Gastroesophageal sphincter (tissue), 4 donors: ENCODE measurements at regions not wholly inside any gene's neighbourhood (a gene's known extent, or its start where the extent isn't known, plus 50 kb on each side); places are given as distances from the start of the nearest gene placed in this dataset.

Experiments
- ATAC-seq: fragments of 150-250 bp; one replicate; pipeline ENCODE4 v1.9.1; 2016; ENCODE audit warnings: mild to moderate bottlenecking, moderate library complexity
- H3K27ac ChIP-seq, 4 donors: fragments of 200-600 bp; sonication (generic) in 3 of 4; 1 replicate in 3 of 4; 2 replicates in 1 of 4; pipeline ENCODE4 v1.5.1; 2016 to 2019
- H3K27me3 ChIP-seq: fragments of 200-600 bp; sonication (generic); one replicate; pipeline ENCODE4 v1.5.1; 2019
- H3K36me3 ChIP-seq, 2 donors: fragments of 200-600 bp; sonication (generic); one replicate each; pipeline ENCODE4 v1.5.1; 2019; ENCODE audit warnings: control low read depth in 1 of 2
- H3K4me1 ChIP-seq, 3 donors: fragments of 200-600 bp; sonication (generic); 1 replicate in 2 of 3; 2 replicates in 1 of 3; pipeline ENCODE4 v1.5.1; 2016 to 2019; ENCODE audit warnings: control low read depth in 2 of 3
- H3K4me3 ChIP-seq, 2 donors: fragments of 200-600 bp; sonication (generic); one replicate each; pipeline ENCODE4 v1.5.1; 2019; ENCODE audit warnings: mild to moderate bottlenecking in 1 of 2, moderate library complexity in 1 of 2
- H3K9me3 ChIP-seq, 3 donors: fragments of 200-600 bp; sonication (generic); one replicate each; pipeline ENCODE4 v1.5.1; 2017 to 2019; ENCODE audit warnings: control low read depth in 2 of 3
- CTCF ChIP-seq, 4 experiments: fragments of 200-600 bp in 2 of 4; fragments of 450-650 bp in 2 of 4; sonication (generic) in 1 of 4; IDR thresholded peaks; one replicate each; pipeline ENCODE4 v1.5.1; 2017 to 2019; ENCODE audit warnings: antibody characterized with exemption in 4 of 4, mild to moderate bottlenecking in 2 of 4, moderate library complexity in 2 of 4
- EP300 ChIP-seq: sonication (generic); formaldehyde crosslinking; IDR thresholded peaks from one replicate; pipeline ENCODE4 v1.6.1; 2017; ENCODE audit warnings: antibody characterized with exemption, mild to moderate bottlenecking
- POLR2A ChIP-seq, 2 donors: fragments of 450-650 bp; IDR thresholded peaks; one replicate each; pipeline ENCODE4 v1.6.1; 2017; ENCODE audit warnings: antibody characterized with exemption in 2 of 2, mild to moderate bottlenecking in 2 of 2, moderate library complexity in 1 of 2
- POLR2AphosphoS5 ChIP-seq: sonication (generic); formaldehyde crosslinking; IDR thresholded peaks from one replicate; pipeline ENCODE4 v1.6.1; 2017; ENCODE audit warnings: antibody characterized with exemption
- whole genome bisulfite sequencing, 2 donors: methylation state at CpG; one replicate each; pipeline ENCODE4 v1.1.5; 2018; ENCODE audit warnings: low coverage in 1 of 2; 5-methylcytosine and 5-hydroxymethylcytosine counted together

GRCh38 chr17:70297397-70297796 is 128.1 kb downstream of the KCNJ2 start:
- Histone ChIP-seq H3K27ac (no peak overlapping the region), H3K36me3 (no peaks in the 10 kb centered on the region), H3K9me3 (no peaks in the 10 kb centered on the region), H3K27me3 (no peaks in the 10 kb centered on the region), H3K4me1 (no peaks in the 10 kb centered on the region), H3K4me3 (no peak overlapping the region)
- no peak for ATAC-seq
- TF ChIP-seq CTCF (IDR thresholded peaks at IDR 0.05) = no peak
- no peak for TF ChIP-seq POLR2A (IDR thresholded peaks at IDR 0.05)
- no peak for TF ChIP-seq EP300
- TF ChIP-seq POLR2AphosphoS5 = no peak
- WGBS, 2 donors = 52 to 94% methylated on average over 2 of the region's 2 CpGs

DNA sequence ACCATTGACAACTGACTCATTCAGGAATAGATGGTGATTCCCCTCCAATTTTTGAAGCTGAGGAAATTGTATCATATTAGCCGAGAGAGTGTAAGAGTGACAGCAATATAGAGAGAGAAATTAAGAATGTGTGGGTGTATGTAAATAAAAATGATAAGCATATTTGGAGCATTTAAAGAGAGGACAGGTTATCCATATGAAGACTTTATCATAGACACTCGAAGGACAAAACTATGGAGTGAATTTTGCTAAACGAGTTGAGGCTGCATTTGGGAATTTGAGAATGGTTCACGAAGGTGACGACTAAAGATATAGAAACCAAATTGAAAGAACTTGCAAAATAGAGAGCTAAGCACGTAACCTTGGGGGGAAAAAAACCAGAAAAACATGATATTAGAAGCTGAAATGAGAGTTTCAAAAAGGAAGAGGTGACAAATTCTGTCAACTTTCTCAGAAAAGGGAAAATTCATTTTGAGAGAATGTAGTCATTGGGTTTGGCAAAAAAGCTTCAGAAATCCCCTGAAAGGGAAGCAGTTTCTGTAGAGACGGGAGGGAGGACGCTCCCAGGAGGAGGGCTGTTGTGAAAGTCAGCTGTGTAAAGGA is 129.7 kb downstream of the KCNJ2 start:
- no peak for ATAC-seq
- Histone ChIP-seq H3K9me3 (no peaks in the 10 kb centered on the region), H3K27ac (no peak overlapping the region), H3K27me3 (no peaks in the 10 kb centered on the region), H3K36me3 (no peaks in the 10 kb centered on the region), H3K4me1 (no peaks in the 10 kb centered on the region), H3K4me3 (no peak overlapping the region)
- 65 to 94% methylated on average over 2 to 8 of the region's 8 CpGs for WGBS, 2 donors
- TF ChIP-seq EP300 = no peak
- no peak for TF ChIP-seq POLR2A (IDR thresholded peaks at IDR 0.05)
- no peak for TF ChIP-seq CTCF (IDR thresholded peaks at IDR 0.05)
- no peak for TF ChIP-seq POLR2AphosphoS5

GRCh38 chr17:70307430-70308225 is 138.3 kb downstream of the KCNJ2 start:
- no peaks in the 10 kb centered on the region for H3K27me3 ChIP-seq
- no peak for ATAC-seq
- H3K9me3 ChIP-seq = no peaks in the 10 kb centered on the region
- no peaks in the 10 kb centered on the region for H3K36me3 ChIP-seq
- H3K27ac ChIP-seq = no peak overlapping the region
- WGBS, 2 donors = 51 to 71% methylated on average over 1 to 3 of the region's 3 CpGs
- H3K4me1 ChIP-seq = no peaks in the 10 kb centered on the region
- no peak overlapping the region for H3K4me3 ChIP-seq
- TF ChIP-seq EP300 = no peak
- TF ChIP-seq CTCF (IDR thresholded peaks at IDR 0.05) = no peak
- TF ChIP-seq POLR2AphosphoS5 = no peak
- TF ChIP-seq POLR2A (IDR thresholded peaks at IDR 0.05) = no peak

GRCh38 chr17:70308618-70309017 is 139.3 kb downstream of the KCNJ2 start:
- no peak for ATAC-seq
- H3K4me1 ChIP-seq = no peaks in the 10 kb centered on the region
- no peak overlapping the region for H3K4me3 ChIP-seq
- TF ChIP-seq EP300 (no peak), CTCF (IDR thresholded peaks at IDR 0.05) (no peak), POLR2AphosphoS5 (no peak), POLR2A (IDR thresholded peaks at IDR 0.05) (no peak)
- 100% methylated on average over 2 of the region's 2 CpGs; no CpG with 5 or more reads in 1 of the 2 donors for WGBS, 2 donors
- no peaks in the 10 kb centered on the region for H3K36me3 ChIP-seq
- H3K27me3 ChIP-seq = no peaks in the 10 kb centered on the region
- no peak overlapping the region for H3K27ac ChIP-seq
- no peaks in the 10 kb centered on the region for H3K9me3 ChIP-seq

GRCh38 chr17:70310221-70310672 is 140.9 kb downstream of the KCNJ2 start:
- TF ChIP-seq POLR2AphosphoS5 = no peak
- no peak for TF ChIP-seq CTCF (IDR thresholded peaks at IDR 0.05)
- no peak for TF ChIP-seq EP300
- WGBS, 2 donors = 79 to 93% methylated on average over 3 to 4 of the region's 4 CpGs
- no peaks in the 10 kb centered on the region for H3K36me3 ChIP-seq
- no peak overlapping the region for H3K27ac ChIP-seq
- no peaks in the 10 kb centered on the region for H3K27me3 ChIP-seq
- H3K9me3 ChIP-seq = no peaks in the 10 kb centered on the region
- H3K4me3 ChIP-seq = no peak overlapping the region
- H3K4me1 ChIP-seq = no peaks in the 10 kb centered on the region
- ATAC-seq = no peak
